Sigmoid colon (tissue), 4 donors: ENCODE measurements at regions not wholly inside any gene's neighbourhood (a gene's known extent, or its start where the extent isn't known, plus 50 kb on each side); places are given as distances from the start of the nearest gene placed in this dataset.

Experiments used
- CTCF ChIP-seq, 4 experiments: fragments of 450-650 bp in 3 of 4; fragments of 200-600 bp in 1 of 4; IDR thresholded peaks; one replicate each; pipeline ENCODE4 v1.5.1; 2016 to 2019; ENCODE audit warnings: antibody characterized with exemption in 4 of 4, mild to moderate bottlenecking in 3 of 4, moderate library complexity in 2 of 4
- EP300 ChIP-seq, 4 donors: sonication (generic); formaldehyde crosslinking; IDR thresholded peaks; one replicate each; pipeline ENCODE4 v1.6.1; 2017; ENCODE audit warnings: antibody characterized with exemption in 4 of 4
- POLR2A ChIP-seq, 2 donors: fragments of 450-650 bp; IDR thresholded peaks; one replicate each; pipeline ENCODE4 v1.6.1; 2016; ENCODE audit warnings: antibody characterized with exemption in 2 of 2, mild to moderate bottlenecking in 2 of 2, moderate library complexity in 2 of 2
- POLR2AphosphoS5 ChIP-seq, 4 donors: sonication (generic); formaldehyde crosslinking; IDR thresholded peaks; one replicate each; pipeline ENCODE4 v1.6.1; 2017; ENCODE audit warnings: antibody characterized with exemption in 4 of 4

- TF ChIP-seq CTCF (IDR thresholded peaks at IDR 0.05) (no peak), POLR2AphosphoS5 (IDR thresholded peaks at IDR 0.05) (no peak), POLR2A (IDR thresholded peaks at IDR 0.05) (no peak), EP300 (IDR thresholded peaks at IDR 0.05) (no peak)
Measured at GRCh38 chr2:238689871-238690389, 158.0 kb upstream of the TWIST2 start.
